ENCODE measurements at regions not wholly inside any gene's neighbourhood (a gene's known extent, or its start where the extent isn't known, plus 50 kb on each side); places are given as distances from the start of the nearest gene placed in this dataset.

GRCh38 chr14:26839481-26839880 lies 241.6 kb upstream of the NOVA1 start:
- TF ChIP-seq CTCF (optimal IDR thresholded peaks at IDR 0.05 in 1 of 3, IDR thresholded peaks at IDR 0.05 in 1 of 3, conservative IDR thresholded peaks at IDR 0.05 in 1 of 3; ENCODE audit: extremely low read depth in 1 of 3, insufficient read depth in 2 of 3, low read length in 3 of 3) = no peak
- TF ChIP-seq EZH2 (IDR thresholded peaks at IDR 0.05; ENCODE audit: low read length) = no peak

All from keratinocyte (primary cell).